ENCODE measurements at regions not wholly inside any gene's neighbourhood (a gene's known extent, or its start where the extent isn't known, plus 50 kb on each side); places are given as distances from the start of the nearest gene placed in this dataset.

- TF ChIP-seq POU5F1 (IDR thresholded peaks at IDR 0.05; ENCODE audit: low read depth, low read length) = no peak
- TF ChIP-seq SIN3A (conservative IDR thresholded peaks at IDR 0.05 in 1 of 2, IDR thresholded peaks at IDR 0.05 in 1 of 2; ENCODE audit: low read depth in 1 of 2, low read length in 2 of 2) = no peak
- TF ChIP-seq YY1 (IDR thresholded peaks at IDR 0.05; ENCODE audit: low read depth, low read length) = no peak
- no peak for TF ChIP-seq CREB1 (IDR thresholded peaks at IDR 0.05)
- no peak for TF ChIP-seq ZNF274 (IDR thresholded peaks at IDR 0.05; ENCODE audit: borderline replicate concordance, extremely low read depth, low read length)
- no peak for TF ChIP-seq RXRA (IDR thresholded peaks at IDR 0.05; ENCODE audit: insufficient read depth, low read depth, low read length)
These were observed 58.6 kb downstream of the BARX1 start (continued) for GRCh38 chr9:93896496-93897033.
